Adrenal gland (tissue), 5 donors: ENCODE measurements at regions not wholly inside any gene's neighbourhood (a gene's known extent, or its start where the extent isn't known, plus 50 kb on each side); places are given as distances from the start of the nearest gene placed in this dataset.

Experiments used
- POLR2A ChIP-seq, 2 donors: fragments of 450-650 bp; IDR thresholded peaks; one replicate each; pipeline ENCODE4 v1.6.1; 2017; ENCODE audit warnings: antibody characterized with exemption in 2 of 2, mild to moderate bottlenecking in 2 of 2, moderate library complexity in 1 of 2
- TF ChIP-seq, protein P1 (sequence below), 6 experiments: fragments of 450-650 bp in 4 of 6; fragments of 200-600 bp in 2 of 6; sonication (generic) in 1 of 6; IDR thresholded peaks; 1 replicate in 5 of 6; 2 replicates in 1 of 6; pipeline versions ENCODE4 v1.5.1 to v1.8.0; 2016 to 2021; ENCODE audit warnings: antibody characterized with exemption in 6 of 6, mild to moderate bottlenecking in 2 of 6, moderate library complexity in 1 of 6
- donor health status: DM: no; HTN: no; CAD: no.

DNA sequence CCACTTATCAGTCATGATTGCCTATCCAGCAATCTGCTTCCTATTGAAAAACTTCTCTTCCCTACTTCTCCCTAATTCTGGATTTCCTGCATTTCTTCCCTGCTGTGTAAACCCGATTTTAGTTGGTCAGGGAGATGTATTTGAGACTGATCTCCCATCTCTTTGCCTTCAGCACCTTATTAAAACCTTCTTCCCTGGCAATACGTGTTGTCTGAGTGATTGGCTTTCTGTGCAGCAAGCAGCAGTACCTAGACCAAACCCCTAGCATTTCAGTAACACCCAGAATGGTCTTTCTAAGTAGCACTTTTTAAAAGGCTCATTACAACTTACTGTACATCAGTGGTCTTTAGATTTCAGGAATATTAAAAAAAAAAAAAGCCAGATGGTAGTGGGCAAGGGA, 99.1 kb upstream of the PDE10A start:
- TF ChIP-seq, protein P1, sequence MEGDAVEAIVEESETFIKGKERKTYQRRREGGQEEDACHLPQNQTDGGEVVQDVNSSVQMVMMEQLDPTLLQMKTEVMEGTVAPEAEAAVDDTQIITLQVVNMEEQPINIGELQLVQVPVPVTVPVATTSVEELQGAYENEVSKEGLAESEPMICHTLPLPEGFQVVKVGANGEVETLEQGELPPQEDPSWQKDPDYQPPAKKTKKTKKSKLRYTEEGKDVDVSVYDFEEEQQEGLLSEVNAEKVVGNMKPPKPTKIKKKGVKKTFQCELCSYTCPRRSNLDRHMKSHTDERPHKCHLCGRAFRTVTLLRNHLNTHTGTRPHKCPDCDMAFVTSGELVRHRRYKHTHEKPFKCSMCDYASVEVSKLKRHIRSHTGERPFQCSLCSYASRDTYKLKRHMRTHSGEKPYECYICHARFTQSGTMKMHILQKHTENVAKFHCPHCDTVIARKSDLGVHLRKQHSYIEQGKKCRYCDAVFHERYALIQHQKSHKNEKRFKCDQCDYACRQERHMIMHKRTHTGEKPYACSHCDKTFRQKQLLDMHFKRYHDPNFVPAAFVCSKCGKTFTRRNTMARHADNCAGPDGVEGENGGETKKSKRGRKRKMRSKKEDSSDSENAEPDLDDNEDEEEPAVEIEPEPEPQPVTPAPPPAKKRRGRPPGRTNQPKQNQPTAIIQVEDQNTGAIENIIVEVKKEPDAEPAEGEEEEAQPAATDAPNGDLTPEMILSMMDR (IDR thresholded peaks at IDR 0.05): no peak
- TF ChIP-seq POLR2A (IDR thresholded peaks at IDR 0.05): no peak
